Ishikawa (cell line): ENCODE measurements at regions not wholly inside any gene's neighbourhood (a gene's known extent, or its start where the extent isn't known, plus 50 kb on each side); places are given as distances from the start of the nearest gene placed in this dataset.

Experiments used
- CEBPB ChIP-seq: IDR thresholded peaks from 2 replicates; pipeline ENCODE4 v1.6.1; 2012
- CREB1 ChIP-seq: IDR thresholded peaks from 2 replicates; pipeline ENCODE4 v1.6.1; 2012; ENCODE audit warnings: low read depth
- EGR1 ChIP-seq: IDR thresholded peaks from 2 replicates; pipeline ENCODE4 v1.6.1; 2012
- EP300 ChIP-seq: IDR thresholded peaks from 2 replicates; pipeline ENCODE4 v1.6.1; 2012; ENCODE audit warnings: borderline replicate concordance
- MAX ChIP-seq: IDR thresholded peaks from 2 replicates; pipeline ENCODE4 v1.6.1; 2012
- NFIC ChIP-seq: IDR thresholded peaks from 2 replicates; pipeline ENCODE4 v1.6.1; 2012
- RAD21 ChIP-seq: IDR thresholded peaks from 2 replicates; pipeline ENCODE4 v1.6.1; 2012; ENCODE audit warnings: low read depth
- TAF1 ChIP-seq: IDR thresholded peaks from 2 replicates; pipeline ENCODE4 v1.6.1; 2012; ENCODE audit warnings: low read depth, mild to moderate bottlenecking
- TEAD4 ChIP-seq: IDR thresholded peaks from 2 replicates; pipeline ENCODE4 v1.6.1; 2012
- YY1 ChIP-seq: IDR thresholded peaks from 2 replicates; pipeline ENCODE4 v1.6.1; 2012; ENCODE audit warnings: low read depth
- ZBTB7A ChIP-seq: IDR thresholded peaks from 2 replicates; pipeline ENCODE4 v1.6.1; 2012; ENCODE audit warnings: low read depth
- TF ChIP-seq, protein P1 (sequence below): IDR thresholded peaks from 2 replicates; pipeline ENCODE4 v1.6.1; 2012; ENCODE audit warnings: low read depth, mild to moderate bottlenecking

- TF ChIP-seq CREB1 (no peak), ZBTB7A (no peak), TAF1 (no peak), TEAD4 (no peak), EGR1 (no peak), EP300 (no peak), CEBPB (no peak), NFIC (no peak), MAX (no peak), YY1 (no peak), RAD21 (no peak)
- TF ChIP-seq, protein P1, sequence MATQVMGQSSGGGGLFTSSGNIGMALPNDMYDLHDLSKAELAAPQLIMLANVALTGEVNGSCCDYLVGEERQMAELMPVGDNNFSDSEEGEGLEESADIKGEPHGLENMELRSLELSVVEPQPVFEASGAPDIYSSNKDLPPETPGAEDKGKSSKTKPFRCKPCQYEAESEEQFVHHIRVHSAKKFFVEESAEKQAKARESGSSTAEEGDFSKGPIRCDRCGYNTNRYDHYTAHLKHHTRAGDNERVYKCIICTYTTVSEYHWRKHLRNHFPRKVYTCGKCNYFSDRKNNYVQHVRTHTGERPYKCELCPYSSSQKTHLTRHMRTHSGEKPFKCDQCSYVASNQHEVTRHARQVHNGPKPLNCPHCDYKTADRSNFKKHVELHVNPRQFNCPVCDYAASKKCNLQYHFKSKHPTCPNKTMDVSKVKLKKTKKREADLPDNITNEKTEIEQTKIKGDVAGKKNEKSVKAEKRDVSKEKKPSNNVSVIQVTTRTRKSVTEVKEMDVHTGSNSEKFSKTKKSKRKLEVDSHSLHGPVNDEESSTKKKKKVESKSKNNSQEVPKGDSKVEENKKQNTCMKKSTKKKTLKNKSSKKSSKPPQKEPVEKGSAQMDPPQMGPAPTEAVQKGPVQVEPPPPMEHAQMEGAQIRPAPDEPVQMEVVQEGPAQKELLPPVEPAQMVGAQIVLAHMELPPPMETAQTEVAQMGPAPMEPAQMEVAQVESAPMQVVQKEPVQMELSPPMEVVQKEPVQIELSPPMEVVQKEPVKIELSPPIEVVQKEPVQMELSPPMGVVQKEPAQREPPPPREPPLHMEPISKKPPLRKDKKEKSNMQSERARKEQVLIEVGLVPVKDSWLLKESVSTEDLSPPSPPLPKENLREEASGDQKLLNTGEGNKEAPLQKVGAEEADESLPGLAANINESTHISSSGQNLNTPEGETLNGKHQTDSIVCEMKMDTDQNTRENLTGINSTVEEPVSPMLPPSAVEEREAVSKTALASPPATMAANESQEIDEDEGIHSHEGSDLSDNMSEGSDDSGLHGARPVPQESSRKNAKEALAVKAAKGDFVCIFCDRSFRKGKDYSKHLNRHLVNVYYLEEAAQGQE = no peak
Measured at GRCh38 chr2:59993726-59994125, 559.7 kb downstream of the BCL11A start.
